Calu3 (cell line): ENCODE measurements at regions not wholly inside any gene's neighbourhood (a gene's known extent, or its start where the extent isn't known, plus 50 kb on each side); places are given as distances from the start of the nearest gene placed in this dataset.
"Not testable (repeated sequence)": the region's sequence is repeated elsewhere in the genome, so short reads cannot be mapped to it uniquely, and the experiment has no call there.

Experiments used
- BruUV-seq: library from RNA; stranded (reverse); fragments of 400-500 nt; replicated peaks from 2 replicates; lab custom pipeline; 2021; lab: Mats Ljungman, UMichigan
- CTCF ChIA-PET: fragments of 300-600 bp; sonication (Branson Sonifier 250); formaldehyde crosslinking; loops from one replicate; lab custom pipeline; 2022; ENCODE audit warnings: antibody characterized with exemption; lab: Charles Lee
- DNase-seq: peaks from one replicate; pipeline ENCODE4 v3.0.0; 2022
- H3K27ac Mint-ChIP-seq: one replicate; pipeline ENCODE4 v1.8.0; 2022; ENCODE audit warnings: mixed read lengths; ENCODE audit not compliant: unreplicated experiment
- H3K27me3 Mint-ChIP-seq: one replicate; pipeline ENCODE4 v1.8.0; 2022; ENCODE audit warnings: mixed read lengths; ENCODE audit not compliant: unreplicated experiment
- H3K36me3 Mint-ChIP-seq: one replicate; pipeline ENCODE4 v1.8.0; 2022; ENCODE audit warnings: mild to moderate bottlenecking, moderate library complexity, mixed read lengths; ENCODE audit not compliant: insufficient read depth, unreplicated experiment
- H3K4me1 Mint-ChIP-seq: one replicate; pipeline ENCODE4 v1.8.0; 2022; ENCODE audit warnings: mild to moderate bottlenecking, low read depth, mixed read lengths; ENCODE audit not compliant: unreplicated experiment
- H3K4me3 Mint-ChIP-seq: one replicate; pipeline ENCODE4 v1.8.0; 2022; ENCODE audit warnings: mild to moderate bottlenecking, low read depth, moderate library complexity, mixed read lengths; ENCODE audit not compliant: unreplicated experiment
- H3K9me3 Mint-ChIP-seq: one replicate; pipeline ENCODE4 v1.8.0; 2022; ENCODE audit warnings: low read depth, mixed read lengths; ENCODE audit not compliant: unreplicated experiment
- CTCF ChIP-seq: fragments of 200-600 bp; IDR thresholded peaks from one replicate; pipeline ENCODE4 v1.8.0; 2022; ENCODE audit warnings: antibody characterized with exemption; ENCODE audit not compliant: unreplicated experiment
- intact Hi-C: fragments of 100-400 bp; cut with micrococcal nuclease; formaldehyde crosslinking; loops from one replicate; pipeline ENCODE4 v1.10.0; 2022; ENCODE audit not compliant: unreplicated experiment

- DNase-seq, result no peak
- BruUV-seq, result no TSS peak
- Mint-ChIP-seq H3K4me1 (peaks cover 7% of the 10 kb centered on the region), H3K27me3 (peaks cover 76% of the 10 kb centered on the region), H3K36me3 (peaks cover 3% of the 10 kb centered on the region), H3K9me3 (no peaks in the 10 kb centered on the region), H3K4me3 (no peak overlapping the region), H3K27ac (no peak overlapping the region)
- CTCF ChIA-PET, result no interaction called here
- intact Hi-C loops, result no loop called here
- no peak for TF ChIP-seq CTCF
These were observed 197.8 kb upstream of the ZNF618 start for GRCh38 chr9:113678119-113678858.

GRCh38 chr9:113678859-113679256 lies 197.3 kb upstream of the ZNF618 start:
- intact Hi-C loops, result no loop called here
- Mint-ChIP-seq H3K27me3 (peaks cover 76% of the 10 kb centered on the region), H3K9me3 (no peaks in the 10 kb centered on the region), H3K4me1 (peaks cover 7% of the 10 kb centered on the region), H3K36me3 (peaks cover 3% of the 10 kb centered on the region), H3K27ac (no peak overlapping the region), H3K4me3 (no peak overlapping the region)
- TF ChIP-seq CTCF, result no peak
- no TSS peak for BruUV-seq
- CTCF ChIA-PET, result no interaction called here
- no peak for DNase-seq

- intact Hi-C loops, result loop anchor here (5.0 kb wide), 1 partner anchor 610 kb away; no protein-coding TSS in a partner anchor
- CTCF ChIA-PET, result interaction anchor here (0.8 kb wide), 1 partner anchor 10 kb away, joined by 6 read pairs; no protein-coding TSS in a partner anchor
- Mint-ChIP-seq H3K36me3 (peaks cover 3% of the 10 kb centered on the region), H3K27me3 (peaks cover 77% of the 10 kb centered on the region), H3K4me3 (no peak overlapping the region), H3K4me1 (no peaks in the 10 kb centered on the region), H3K9me3 (no peaks in the 10 kb centered on the region), H3K27ac (no peak overlapping the region)
- peak; percentile 66 for DNase-seq
- no TSS peak for BruUV-seq
- peak; percentile 61 for TF ChIP-seq CTCF
These were observed 193.8 kb upstream of the ZNF618 start for GRCh38 chr9:113682297-113682771.

GRCh38 chr9:113685636-113686035 lies 190.5 kb upstream of the ZNF618 start:
- H3K9me3 Mint-ChIP-seq, H3K27ac Mint-ChIP-seq, CTCF ChIA-PET, H3K4me3 Mint-ChIP-seq, H3K4me1 Mint-ChIP-seq, H3K36me3 Mint-ChIP-seq, DNase-seq, BruUV-seq, intact Hi-C loops: not testable (repeated sequence)
- H3K27me3 Mint-ChIP-seq, result peaks cover 77% of the 10 kb centered on the region
